GM19043 (cell line): ENCODE measurements at regions not wholly inside any gene's neighbourhood (a gene's known extent, or its start where the extent isn't known, plus 50 kb on each side); places are given as distances from the start of the nearest gene placed in this dataset.

Experiments
- ATAC-seq: cut with Tn5 transposase; IDR thresholded peaks from one replicate; pipeline ENCODE4 v1.9.1; 2021; ENCODE audit warnings: low read depth; ENCODE audit not compliant: unreplicated experiment

DNA sequence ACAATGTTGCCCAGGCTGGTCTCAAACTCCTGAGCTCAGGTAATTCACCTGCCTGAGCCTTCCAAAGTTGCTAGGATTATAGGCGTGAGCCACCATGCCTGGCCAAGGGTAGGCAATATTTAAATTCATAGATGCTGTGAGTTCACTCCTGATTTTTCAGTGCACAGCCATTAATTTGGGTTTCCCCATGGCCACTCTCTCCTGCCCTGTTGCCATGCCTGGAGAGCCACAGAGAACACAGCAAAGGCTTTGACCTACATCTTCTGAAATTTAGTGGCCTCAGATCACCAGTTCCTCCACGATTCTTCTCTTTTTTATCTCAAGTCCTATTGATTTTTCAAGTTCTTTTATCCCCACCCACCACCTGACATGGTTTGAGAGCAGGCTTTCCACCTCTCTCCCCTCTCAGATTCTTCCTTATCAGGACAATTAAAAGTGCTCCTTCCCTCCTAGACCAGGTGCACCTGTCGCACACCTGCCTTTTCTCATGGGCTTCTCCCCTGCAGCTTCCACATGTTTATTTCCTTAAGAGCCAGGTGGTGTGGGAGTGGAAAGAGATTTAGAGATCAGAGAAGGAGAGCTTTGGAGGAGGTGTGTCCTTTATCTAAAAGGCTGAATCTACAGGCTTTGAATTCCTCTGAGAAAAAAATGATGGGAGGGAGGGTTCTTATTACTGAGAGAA, 123.8 kb downstream of the ADRA2A start:
- no peak for ATAC-seq

DNA sequence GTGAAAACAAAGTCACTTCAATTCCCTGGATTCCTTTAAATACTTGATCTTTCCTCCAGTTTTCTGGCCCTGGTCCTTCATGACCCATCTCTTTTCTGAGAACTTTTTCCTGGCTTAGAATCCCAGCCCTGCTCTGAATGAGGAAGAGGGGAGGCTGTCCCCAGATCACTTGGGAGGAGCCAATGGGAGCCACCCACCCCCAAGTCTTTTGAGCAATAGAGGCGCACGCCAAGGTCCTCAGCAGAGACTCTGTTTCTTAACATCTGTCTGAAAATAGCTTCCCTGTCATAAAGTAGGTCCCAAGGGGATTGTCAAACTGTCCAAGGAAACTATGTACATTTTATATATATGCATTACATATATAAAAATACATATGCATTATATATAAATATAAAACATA, 126.8 kb downstream of the ADRA2A start:
- no peak for ATAC-seq

DNA sequence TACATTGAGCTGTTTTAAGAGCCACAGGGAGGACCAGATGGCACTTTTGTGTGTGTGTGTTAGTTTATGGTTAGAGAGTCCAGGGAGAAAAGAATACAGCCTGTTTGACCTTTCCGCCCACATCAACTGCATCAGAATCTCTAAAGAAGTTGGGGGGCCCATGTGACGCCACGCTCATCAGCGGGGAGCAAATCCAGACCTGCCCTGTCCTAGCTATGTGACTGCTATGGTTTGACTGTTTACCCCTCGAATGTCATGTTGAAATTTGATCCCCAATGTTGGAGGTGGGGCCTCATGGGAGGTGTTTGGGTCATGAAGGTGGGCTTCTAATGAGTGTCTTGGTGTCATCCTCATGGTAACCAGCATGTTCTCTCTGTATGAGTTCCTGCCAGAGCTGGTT, 128.0 kb downstream of the ADRA2A start:
- no peak for ATAC-seq

DNA sequence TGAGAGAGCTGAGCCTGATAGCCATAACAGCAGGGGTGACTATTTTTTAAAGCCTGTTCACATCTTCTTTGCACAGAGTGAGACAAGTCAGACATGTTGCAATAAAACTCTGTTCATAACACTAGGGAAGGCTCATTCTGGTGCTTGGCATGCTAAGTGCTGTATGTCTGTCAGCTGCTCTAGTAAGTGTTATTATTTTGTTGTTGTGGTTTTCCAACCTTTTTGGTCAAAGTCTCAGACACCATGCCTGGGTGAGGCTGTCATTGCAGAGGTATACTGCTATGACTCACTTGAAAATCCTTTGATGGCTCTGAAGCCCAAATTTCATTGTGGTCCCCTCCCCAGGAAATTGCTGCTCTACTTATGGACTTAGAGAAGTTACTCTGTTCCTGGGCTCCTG, 129.7 kb downstream of the ADRA2A start:
- no peak for ATAC-seq

DNA sequence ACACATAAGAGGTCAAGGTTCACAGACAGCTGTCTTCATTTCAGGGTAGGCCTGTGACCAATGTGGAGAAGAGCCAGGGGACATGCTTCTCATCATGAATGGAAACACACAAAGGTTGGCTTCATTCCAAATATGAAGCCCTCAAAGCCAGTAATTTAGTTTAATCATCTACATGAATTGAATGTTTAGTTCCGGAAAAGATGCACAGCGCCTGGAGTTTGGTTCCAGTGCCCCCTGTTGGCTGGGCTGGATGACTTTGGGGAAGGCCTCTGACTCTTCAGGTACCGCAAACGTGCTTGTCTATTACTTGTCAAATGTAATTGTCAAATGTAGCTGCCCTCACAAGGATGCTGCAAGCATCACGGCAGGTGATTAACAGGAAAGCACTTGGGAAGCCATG, 130.7 kb downstream of the ADRA2A start:
- ATAC-seq: no peak

DNA sequence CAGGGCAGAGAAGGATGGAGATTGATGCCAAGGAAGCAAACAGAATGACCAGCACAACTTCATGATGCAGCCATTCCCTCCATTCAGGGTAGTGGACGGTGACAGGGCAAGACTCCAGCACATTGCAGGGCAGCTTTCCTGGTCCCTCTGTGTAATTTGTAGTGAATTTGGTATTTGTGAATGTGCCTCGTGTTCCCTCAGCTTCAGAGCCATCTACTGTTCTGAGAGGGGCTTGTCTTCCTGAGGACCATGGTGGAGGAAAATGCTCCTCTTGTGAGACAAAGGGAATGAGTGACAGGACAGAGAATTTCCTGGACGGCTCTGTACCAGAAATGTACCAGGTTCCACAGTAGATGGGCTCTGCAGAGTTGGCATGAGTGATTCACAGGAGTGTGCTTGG, 132.1 kb downstream of the ADRA2A start:
- ATAC-seq: no peak

DNA sequence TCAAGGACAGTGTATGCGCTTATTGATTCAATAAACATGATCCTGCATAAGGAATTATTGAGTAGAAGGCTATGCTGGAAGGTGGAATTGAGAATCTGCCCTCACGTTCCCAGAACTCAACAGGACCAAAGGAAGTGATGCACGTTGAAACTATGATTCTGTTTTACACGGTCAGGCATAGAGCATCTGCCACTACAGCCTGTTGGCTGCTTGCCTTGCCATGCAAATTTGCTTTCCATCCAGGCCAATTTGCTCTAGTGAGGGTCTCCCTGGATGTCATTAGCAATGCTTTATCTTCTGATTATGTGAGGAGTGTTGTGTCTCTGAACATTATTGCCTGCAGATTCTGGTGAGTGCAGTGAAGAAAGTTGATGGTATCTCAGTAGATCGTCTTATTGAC, 132.9 kb downstream of the ADRA2A start:
- ATAC-seq: no peak

DNA sequence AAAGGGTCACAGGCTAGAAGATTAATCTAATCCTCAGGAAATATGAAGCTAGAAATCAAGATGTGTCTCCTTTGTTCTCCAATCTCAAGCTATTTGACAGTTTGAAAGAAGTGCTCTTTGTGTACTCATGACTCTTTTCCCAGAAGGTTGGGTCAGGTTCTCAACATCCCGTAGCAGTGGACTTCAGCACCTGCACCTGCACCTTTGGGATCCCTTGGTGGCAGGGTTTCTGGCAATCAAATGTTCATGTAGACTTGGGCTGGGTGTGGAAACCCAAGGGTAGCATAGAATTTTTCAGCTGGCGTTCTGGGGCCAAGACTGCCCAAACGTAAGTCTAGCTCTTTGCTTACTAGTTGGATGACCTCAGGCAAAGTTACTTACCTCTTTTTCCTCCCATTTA, 134.4 kb downstream of the ADRA2A start:
- no peak for ATAC-seq

DNA sequence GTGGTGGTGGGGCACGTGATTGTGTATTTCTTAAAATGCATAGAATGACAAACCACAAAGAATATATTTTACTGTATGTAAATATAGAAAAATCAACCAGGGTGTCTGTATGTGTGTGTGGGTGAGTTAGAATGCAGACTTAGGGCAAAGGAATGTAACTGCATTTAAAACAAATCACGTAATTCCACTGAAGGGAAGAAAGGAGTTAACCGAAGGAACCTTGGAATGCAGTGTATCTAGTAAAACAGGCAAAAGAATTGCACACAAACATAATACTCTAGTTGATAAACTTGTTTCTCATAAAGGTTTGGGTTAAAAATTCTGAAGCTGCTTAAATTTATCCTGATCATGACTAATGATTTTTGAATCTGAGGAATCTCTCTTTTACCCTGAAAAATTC, 134.9 kb downstream of the ADRA2A start:
- ATAC-seq: no peak

DNA sequence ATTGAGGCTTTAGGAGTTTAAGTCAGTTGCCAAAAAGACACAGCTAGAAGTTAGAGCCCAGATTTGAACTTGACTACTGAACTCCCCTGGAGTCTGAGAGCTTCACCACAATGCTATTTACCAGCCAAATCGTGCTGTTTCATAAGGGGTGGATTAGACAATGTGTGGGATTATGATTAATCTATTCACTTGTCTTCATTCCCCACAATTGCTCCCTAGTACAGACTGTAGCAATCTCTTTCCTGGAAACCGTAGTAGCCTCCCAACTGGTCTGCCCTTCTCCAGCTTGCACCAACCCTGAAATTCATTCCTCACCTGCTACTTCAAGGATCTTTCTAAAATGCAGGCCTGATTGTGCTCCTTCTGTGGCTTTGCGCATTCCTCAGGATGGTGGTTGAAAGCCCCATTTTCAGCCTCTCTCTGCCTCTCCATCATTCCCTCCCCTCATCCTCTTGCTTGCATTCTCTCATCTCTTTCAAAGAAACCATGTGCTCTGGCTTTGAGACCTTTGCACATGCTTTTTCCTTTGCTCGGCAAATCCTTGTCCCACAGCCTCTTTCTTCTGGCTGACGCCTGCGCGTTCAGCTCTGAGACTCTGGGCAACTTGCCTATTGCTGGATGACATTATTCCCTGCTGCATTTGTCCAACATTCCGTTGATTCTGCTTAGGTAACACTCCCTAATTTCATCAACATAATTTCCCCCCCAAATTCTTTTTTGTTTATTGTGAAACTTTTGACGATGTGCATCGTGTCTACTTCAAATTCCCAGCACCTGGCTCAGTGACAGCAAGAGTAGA, 145.1 kb downstream of the ADRA2A start:
- ATAC-seq: no peak

DNA sequence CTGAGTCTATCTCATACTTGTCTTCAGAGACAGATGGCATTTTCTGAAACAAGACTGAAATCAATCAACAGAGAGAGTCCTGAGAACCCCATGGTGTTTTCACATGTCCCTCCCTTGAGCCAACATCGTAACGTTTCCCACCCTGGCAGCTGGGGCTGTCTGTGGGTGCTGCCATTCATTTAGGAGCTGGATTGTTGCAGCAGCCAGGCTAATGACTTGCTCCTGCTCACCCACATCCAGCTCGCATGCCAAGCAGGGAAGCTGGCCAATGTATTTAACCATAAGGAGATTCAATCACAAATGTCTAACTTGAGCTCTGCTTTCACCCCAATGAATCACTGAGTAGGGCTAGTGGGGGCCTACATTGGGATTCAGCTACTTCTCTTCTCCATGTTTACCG, 146.1 kb downstream of the ADRA2A start:
- ATAC-seq: no peak

DNA sequence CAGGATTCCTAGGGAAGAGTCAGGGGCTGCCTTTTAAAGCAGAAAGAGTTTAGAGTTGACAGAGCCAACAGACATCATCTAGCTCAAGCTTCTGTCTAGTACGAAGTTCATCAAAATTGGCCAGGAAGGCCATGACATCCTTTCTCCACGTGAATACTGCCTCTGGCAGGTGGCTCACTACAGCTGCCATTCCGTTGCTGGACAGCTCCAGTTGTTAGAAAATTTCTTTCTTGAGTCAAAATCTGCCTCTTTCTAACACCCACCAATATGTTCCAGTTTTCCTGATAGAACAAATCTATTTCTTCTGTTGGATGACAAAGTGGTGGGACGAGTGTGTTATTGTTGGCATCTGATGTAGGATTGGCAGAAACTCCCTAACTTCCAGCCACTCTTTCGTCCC, 154.9 kb downstream of the ADRA2A start:
- ATAC-seq: no peak

DNA sequence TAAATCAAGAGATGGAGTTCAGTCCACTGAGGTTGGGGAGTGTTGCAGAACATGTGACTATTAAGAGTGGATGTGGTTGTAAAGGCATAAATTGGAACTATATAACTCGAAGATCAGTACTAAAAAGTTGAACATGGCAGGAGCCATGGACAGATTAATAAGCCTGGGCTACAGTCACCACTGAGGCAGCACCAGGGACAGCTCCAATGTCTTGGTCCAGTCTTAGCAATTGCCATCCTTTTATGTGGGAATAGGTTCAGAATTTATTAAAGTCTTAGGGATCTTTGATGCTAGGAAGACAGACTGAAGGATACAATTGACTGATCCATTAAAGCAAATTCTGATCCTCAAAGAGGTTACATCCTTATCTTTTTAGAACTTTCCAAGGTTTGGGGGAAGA, 156.6 kb downstream of the ADRA2A start:
- ATAC-seq: no peak

DNA sequence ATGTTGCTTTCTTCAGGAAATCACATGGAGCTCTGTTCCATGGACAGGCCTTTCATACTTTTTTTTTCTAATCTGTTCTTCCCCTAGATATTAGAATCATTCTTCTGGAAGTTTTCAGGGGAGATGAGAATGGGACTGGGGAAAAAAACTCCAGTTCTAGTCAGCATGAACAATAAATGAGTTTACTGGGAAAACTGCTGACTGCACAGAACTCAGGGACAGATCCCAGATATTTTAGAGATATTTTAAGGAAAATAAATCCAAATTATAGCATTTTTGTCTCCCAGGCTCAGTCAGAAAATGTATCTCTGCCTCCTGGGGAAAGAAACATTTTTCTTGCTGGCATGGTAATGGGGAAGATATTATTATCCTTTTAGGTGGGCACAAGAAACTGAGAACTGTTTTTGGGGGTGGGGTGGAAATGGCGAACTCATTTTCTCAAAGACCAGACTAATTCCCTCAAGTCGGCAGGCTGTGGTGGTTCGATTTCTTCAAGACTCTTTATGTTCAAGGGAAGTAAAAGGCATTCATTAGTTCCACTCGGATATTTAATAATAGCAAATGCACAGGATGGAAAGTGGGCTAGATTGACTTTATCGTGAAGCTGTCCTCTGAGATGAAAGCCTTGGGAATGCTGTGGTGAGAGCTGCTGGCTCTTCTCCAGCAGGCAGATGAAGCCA, 157.5 kb downstream of the ADRA2A start:
- ATAC-seq: no peak

DNA sequence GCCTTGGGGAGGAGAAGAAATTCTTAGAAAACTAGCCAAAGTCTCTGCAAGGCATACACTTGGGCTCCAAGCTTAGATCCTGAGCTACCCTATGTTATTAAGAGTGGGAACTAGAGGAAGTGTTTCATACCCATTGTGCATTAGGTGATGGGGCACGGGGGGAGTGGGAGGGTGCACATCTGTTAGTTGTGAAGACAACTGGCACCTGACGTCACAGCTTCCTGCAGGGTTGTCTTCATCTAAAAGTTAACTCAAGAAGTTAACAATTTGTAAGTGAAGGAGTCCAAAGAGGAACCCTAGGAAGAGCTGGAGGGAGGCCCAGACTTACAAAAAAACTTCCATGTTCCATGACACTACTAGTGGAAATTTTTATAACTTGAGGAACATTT, 158.1 kb downstream of the ADRA2A start:
- no peak for ATAC-seq

DNA sequence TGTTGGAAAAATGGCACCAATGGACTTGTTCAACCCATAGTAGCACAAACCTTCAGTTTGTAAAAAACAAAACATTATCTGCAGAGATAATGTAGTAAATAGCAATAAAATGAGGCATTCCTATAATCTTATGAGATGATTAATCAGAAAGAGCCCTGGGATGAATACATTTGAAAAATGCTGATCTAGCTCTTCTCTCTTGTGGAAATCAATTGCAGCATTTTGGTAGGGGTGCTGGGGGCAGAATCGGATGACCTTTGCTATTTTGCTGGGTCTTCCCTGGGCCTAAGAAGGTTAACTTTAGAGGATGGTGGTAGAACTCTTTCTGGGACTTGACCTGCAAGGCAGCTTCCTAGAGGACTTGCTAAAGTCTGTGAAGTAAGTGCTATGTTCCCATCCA, 163.5 kb downstream of the ADRA2A start:
- no peak for ATAC-seq

DNA sequence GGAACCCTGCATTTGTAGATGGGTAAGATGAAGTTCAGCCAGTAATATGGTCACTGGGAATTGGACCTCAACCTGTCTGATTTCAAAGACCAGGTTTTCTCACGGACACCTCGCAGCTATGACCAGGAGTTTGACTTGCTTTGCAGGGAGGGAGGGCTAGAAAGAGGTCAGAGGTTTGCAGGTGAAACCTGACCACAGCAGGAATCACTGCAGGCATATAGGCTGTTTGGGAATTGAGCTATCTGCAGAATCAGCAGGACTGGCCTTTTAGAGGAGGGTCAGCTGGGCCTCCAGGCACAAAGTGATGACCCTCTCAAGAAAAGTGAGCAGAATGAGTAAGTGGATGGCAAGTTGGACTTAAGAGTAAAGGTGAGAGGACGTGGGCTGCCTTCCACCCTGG, 166.3 kb downstream of the ADRA2A start:
- no peak for ATAC-seq

DNA sequence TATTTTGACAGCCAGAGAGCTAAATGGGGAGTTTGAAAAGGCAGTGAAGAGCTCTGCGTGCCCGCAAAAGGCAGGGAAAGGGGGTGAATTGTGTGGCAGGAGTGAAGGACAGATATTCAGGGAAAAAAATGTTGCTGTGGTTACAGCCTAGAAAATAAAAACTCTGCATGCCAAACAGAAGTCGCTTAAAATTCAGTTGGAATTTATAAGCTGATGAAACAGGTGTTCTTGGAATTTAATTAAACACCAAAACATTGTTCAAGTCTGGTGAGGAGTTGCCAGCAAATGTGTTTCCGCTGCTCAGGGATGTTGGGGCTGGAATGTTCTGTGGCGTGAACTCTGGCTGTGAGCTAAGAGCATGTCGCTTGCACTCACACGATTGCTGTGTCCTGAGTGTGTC, 169.3 kb downstream of the ADRA2A start:
- ATAC-seq: no peak

DNA sequence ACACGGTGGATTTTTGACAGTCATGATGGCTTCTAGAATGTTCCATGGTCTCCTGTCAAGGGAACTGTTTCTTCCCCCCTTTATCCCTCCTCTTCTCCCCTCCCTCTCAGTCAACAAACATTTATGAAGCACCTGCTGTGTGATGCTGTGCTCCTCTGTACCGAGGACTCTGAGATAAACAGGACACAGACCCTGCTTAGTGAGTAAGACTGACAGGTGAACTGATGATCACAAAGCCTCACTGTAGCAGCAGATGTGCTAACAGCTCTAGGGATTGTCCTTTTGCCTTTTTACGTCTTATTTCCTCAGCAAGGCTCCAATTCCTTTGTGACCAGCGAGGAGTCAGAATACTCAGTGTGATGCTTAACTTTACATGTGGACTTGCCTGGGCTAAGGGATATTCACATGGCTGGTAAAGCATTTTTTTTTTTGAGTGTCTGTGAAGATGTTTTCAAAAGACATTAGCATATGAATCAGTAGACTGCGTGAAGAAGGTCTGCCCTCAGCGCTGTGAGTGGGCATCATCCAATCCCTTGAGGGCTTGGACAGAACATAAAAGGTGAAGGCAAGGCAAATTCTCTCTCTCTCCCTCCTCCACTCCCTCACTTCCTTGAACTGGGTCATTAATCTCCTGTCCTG, 170.1 kb downstream of the ADRA2A start:
- ATAC-seq: no peak

DNA sequence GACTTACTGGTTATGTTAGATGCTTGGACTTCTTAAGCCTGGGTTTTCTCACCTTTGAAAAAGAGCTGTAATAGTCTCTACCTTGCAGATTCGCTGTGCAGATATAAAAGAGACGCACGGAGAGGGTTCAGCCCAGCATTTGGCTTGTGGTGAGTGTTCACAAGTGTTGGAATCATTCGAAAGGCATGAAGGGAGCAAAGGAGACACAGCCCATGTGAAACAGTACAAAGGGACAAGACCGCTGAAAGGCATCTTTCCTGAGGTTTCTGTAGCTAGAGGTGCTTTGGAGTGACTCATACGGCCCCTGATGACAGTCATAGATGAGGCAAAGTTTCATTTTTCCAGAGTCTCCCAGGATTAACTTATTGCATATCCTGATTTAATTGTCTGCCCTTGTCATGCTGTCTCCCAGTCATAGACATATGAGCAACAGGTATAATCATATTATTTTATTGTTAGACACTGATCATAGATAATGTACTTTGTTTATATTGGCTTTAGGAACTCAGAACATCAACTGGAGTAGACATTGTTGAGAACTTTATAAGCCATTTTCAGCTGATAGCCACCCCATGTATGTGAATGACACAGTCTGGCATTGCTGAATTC, 171.1 kb downstream of the ADRA2A start:
- no peak for ATAC-seq

DNA sequence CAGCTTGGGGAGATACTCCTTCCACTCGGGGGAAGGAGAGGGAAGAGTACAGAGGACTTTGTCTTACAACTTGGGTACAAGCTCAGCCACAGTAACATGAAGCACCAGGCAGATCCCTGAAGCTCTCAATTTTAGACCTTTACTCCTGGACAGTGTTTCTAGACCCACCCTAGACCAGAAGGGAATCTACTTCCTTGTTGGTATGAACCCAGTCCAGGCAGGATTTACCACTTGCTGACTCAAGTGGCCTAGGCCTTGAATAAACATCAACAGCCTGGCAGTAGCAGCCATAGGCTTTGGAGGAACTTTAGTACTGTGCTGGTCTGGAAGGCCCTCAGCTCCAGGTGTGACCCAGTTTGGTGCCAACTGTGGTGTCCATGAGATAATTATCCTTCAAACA, 173.1 kb downstream of the ADRA2A start:
- no peak for ATAC-seq
